Spinal cord (tissue), 9 donors: ENCODE measurements at regions not wholly inside any gene's neighbourhood (a gene's known extent, or its start where the extent isn't known, plus 50 kb on each side); places are given as distances from the start of the nearest gene placed in this dataset.

ENCODE experiments used
- DNase-seq, 6 donors: peaks; one replicate each; pipeline versions ENCODE4 v3.0.0 to v3.0.0-alpha.2; 2013 to 2015; ENCODE audit warnings: low spot score in 6 of 6, low read depth in 4 of 6
- H3K27ac ChIP-seq: one replicate; pipeline ENCODE4 v1.5.1; 2013; ENCODE audit warnings: low read depth, low read length, control low read depth
- H3K27me3 ChIP-seq: one replicate; pipeline ENCODE4 v1.6.1; 2013; ENCODE audit warnings: low read length; ENCODE audit not compliant: control insufficient read depth, insufficient read depth
- H3K36me3 ChIP-seq: one replicate; pipeline ENCODE4 v1.6.1; 2013; ENCODE audit warnings: low read length; ENCODE audit not compliant: control insufficient read depth, insufficient read depth
- H3K4me1 ChIP-seq: one replicate; pipeline ENCODE4 v1.6.1; 2013; ENCODE audit warnings: low read length; ENCODE audit not compliant: control insufficient read depth, insufficient read depth
- H3K4me3 ChIP-seq: one replicate; pipeline ENCODE4 v1.5.1; 2013; ENCODE audit warnings: low read depth, low read length, control low read depth
- H3K9me3 ChIP-seq: one replicate; pipeline ENCODE4 v1.6.1; 2013; ENCODE audit warnings: low read length; ENCODE audit not compliant: control insufficient read depth, insufficient read depth
- WGBS: methylation state at CpG from one replicate; pipeline ENCODE4 v1.1.5; 2013; ENCODE audit warnings: missing lambda C conversion rate; ENCODE audit not compliant: insufficient coverage; 5-methylcytosine and 5-hydroxymethylcytosine counted together
- donor health status: healthy.

DNA sequence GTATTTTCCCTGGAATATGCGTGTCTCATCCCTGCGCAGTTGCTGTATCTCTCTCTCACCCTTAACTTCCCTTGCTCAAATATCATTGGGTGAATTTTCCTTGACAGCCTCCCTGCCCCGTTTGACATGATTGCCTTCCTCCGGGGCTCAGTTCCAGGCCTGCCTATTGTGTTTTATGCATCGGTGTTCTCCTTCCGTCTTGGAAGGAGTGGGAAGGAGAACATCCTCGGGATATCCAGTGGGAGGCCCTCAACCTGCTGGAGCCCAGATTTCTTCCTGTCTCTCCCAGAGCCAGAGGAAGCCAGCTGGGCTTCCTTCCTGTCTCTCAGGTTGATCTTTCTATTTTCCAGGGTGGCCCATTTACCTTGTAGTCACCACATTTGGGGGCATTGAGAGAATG is 434.7 kb upstream of the HS6ST1 start:
- H3K4me1 ChIP-seq: peaks cover 9% of the 10 kb centered on the region
- H3K36me3 ChIP-seq: no peaks in the 10 kb centered on the region
- no peaks in the 10 kb centered on the region for H3K9me3 ChIP-seq
- no peak for DNase-seq
- WGBS: 62% methylated on average over 5 of the region's 7 CpGs
- H3K4me3 ChIP-seq: no peak overlapping the region
- no peaks in the 10 kb centered on the region for H3K27me3 ChIP-seq
- no peak overlapping the region for H3K27ac ChIP-seq

- Histone ChIP-seq H3K36me3 (no peaks in the 10 kb centered on the region), H3K4me1 (peaks cover 9% of the 10 kb centered on the region), H3K4me3 (no peak overlapping the region), H3K9me3 (no peaks in the 10 kb centered on the region), H3K27ac (no peak overlapping the region), H3K27me3 (no peaks in the 10 kb centered on the region)
- no peak for DNase-seq
- WGBS: 17% methylated on average over 1 of the region's 6 CpGs
These were observed 435.1 kb upstream of the HS6ST1 start for GRCh38 chr2:128753800-128754199.

- Histone ChIP-seq H3K27me3 (no peaks in the 10 kb centered on the region), H3K4me3 (no peak overlapping the region), H3K4me1 (peaks cover 9% of the 10 kb centered on the region), H3K36me3 (no peaks in the 10 kb centered on the region), H3K9me3 (no peaks in the 10 kb centered on the region), H3K27ac (no peak overlapping the region)
- WGBS: 53% methylated on average over 4 of the region's 6 CpGs
- peak in 1 of 6 donors; percentile 22 for DNase-seq
These were observed 435.6 kb upstream of the HS6ST1 start for GRCh38 chr2:128754246-128754724.

GRCh38 chr2:128755695-128756364 is 437.2 kb upstream of the HS6ST1 start:
- Histone ChIP-seq H3K4me3 (no peak overlapping the region), H3K27me3 (no peaks in the 10 kb centered on the region), H3K4me1 (peaks cover 6% of the 10 kb centered on the region), H3K36me3 (no peaks in the 10 kb centered on the region), H3K9me3 (no peaks in the 10 kb centered on the region), H3K27ac (no peak overlapping the region)
- DNase-seq: no peak
- 81% methylated on average over 13 of the region's 15 CpGs for WGBS

DNA sequence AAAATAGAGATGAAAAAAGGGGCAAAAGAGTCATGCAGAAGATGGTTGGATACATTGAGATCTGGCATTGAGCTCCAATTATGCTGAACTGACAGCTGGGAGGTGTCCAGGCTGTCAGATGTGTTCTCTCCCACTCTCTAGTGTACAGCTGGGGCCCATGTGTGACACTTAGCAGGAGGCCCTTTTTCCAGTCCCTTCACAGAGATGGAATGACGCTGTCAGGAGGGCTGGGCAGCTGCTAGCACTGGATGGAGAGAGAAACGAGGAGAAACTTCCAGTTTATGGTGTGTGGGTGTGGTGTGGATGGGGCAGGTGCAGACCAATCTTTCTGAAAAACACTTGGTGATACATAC is 437.7 kb upstream of the HS6ST1 start:
- no peak for DNase-seq
- H3K9me3 ChIP-seq: peaks cover 2% of the 10 kb centered on the region
- H3K27me3 ChIP-seq: no peaks in the 10 kb centered on the region
- WGBS: 17% methylated on average over 2 of the region's 2 CpGs
- H3K4me1 ChIP-seq: peaks cover 6% of the 10 kb centered on the region
- H3K36me3 ChIP-seq: no peaks in the 10 kb centered on the region
- no peak overlapping the region for H3K27ac ChIP-seq
- no peak overlapping the region for H3K4me3 ChIP-seq

GRCh38 chr2:128765811-128766210 is 447.1 kb upstream of the HS6ST1 start:
- Histone ChIP-seq H3K4me1 (no peaks in the 10 kb centered on the region), H3K27me3 (no peaks in the 10 kb centered on the region), H3K4me3 (no peak overlapping the region), H3K9me3 (peaks cover 2% of the 10 kb centered on the region), H3K27ac (no peak overlapping the region), H3K36me3 (no peaks in the 10 kb centered on the region)
- no peak for DNase-seq
- WGBS: 59% methylated on average over 4 of the region's 6 CpGs

- 58% methylated on average over 1 of the region's 1 CpG for WGBS
- no peak for DNase-seq
These were observed 449.4 kb upstream of the HS6ST1 start for GRCh38 chr2:128768041-128768440.

GRCh38 chr2:128769457-128770142 is 450.9 kb upstream of the HS6ST1 start:
- WGBS: 96% methylated on average over 7 of the region's 7 CpGs
- H3K27ac ChIP-seq: no peak overlapping the region
- no peaks in the 10 kb centered on the region for H3K27me3 ChIP-seq
- no peaks in the 10 kb centered on the region for H3K9me3 ChIP-seq
- no peak for DNase-seq
- no peak overlapping the region for H3K4me3 ChIP-seq
- H3K4me1 ChIP-seq: no peaks in the 10 kb centered on the region
- H3K36me3 ChIP-seq: no peaks in the 10 kb centered on the region

More at GRCh38 chr2:128768041-128768440, 449.4 kb upstream of the HS6ST1 start:
- no peak overlapping the region for H3K27ac ChIP-seq
- H3K9me3 ChIP-seq: no peaks in the 10 kb centered on the region
- H3K36me3 ChIP-seq: no peaks in the 10 kb centered on the region
- H3K4me3 ChIP-seq: no peak overlapping the region
- H3K27me3 ChIP-seq: no peaks in the 10 kb centered on the region
- H3K4me1 ChIP-seq: no peaks in the 10 kb centered on the region

DNA sequence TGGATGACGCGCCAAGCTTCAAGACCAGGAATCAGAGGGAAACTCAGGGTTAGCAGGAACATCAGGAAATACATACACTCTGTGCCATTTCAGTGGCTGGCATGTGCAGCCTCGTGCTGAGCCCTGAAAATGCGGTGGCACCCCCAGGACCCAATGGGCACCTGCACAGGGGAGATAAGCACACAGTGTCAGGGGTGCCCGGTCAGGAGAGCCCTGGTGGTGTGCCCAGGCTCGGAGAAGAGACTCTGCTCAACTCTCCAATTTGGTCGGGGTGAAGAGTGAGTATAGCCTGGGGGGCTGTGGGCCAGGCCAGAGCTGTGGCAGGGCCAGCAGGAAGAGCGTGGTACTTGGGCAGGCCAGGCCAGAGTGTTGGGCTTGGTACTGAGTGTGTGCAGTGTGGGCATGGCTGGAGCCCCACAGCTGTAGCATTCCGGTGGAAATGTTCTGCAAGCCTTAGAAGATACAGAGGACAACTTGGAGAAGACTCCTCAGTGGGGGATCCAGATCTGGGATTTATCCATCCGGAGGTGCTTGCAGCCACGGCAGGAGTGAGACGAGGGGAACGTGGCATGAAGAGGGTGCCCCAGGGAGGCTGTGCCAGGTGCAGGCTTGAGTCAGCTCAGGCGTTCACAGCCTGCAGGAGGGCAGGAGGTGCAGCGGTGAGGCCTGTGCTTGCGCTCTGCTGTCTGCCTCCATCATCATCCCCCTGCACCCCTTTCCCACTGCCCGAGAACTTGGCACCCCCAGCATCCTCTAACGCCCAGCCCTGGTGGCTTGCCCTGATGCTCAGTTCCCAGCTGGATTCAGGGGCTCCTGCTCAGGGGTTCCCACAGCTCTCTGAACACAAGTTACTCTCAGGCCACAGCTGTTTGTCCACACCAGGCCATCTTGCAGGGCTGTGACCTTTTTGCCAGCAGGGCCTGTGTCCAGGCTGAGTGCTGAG is 451.7 kb upstream of the HS6ST1 start:
- no peak for DNase-seq
- Histone ChIP-seq H3K27ac (no peak overlapping the region), H3K36me3 (no peaks in the 10 kb centered on the region), H3K4me3 (no peak overlapping the region), H3K9me3 (no peaks in the 10 kb centered on the region), H3K27me3 (no peaks in the 10 kb centered on the region), H3K4me1 (peaks cover 3% of the 10 kb centered on the region)
- 92% methylated on average over 18 of the region's 18 CpGs for WGBS
